GM12865 (cell line): ENCODE measurements at regions not wholly inside any gene's neighbourhood (a gene's known extent, or its start where the extent isn't known, plus 50 kb on each side); places are given as distances from the start of the nearest gene placed in this dataset.

Source experiments
- DNase-seq: peaks from one replicate; pipeline ENCODE4 v3.0.0; 2010; ENCODE audit warnings: low read depth
- H3K4me3 ChIP-seq: 2 replicates; pipeline ENCODE4 v1.5.1; 2011; ENCODE audit warnings: mild to moderate bottlenecking, low read depth, low read length, control low read depth
- TF ChIP-seq, protein P1 (sequence below): IDR thresholded peaks from 2 replicates; pipeline ENCODE4 v1.5.1; 2011; ENCODE audit warnings: low read length, control low read depth, low read depth, inconsistent platforms; ENCODE audit not compliant: insufficient read depth; ENCODE audit errors: missing control alignments

DNA sequence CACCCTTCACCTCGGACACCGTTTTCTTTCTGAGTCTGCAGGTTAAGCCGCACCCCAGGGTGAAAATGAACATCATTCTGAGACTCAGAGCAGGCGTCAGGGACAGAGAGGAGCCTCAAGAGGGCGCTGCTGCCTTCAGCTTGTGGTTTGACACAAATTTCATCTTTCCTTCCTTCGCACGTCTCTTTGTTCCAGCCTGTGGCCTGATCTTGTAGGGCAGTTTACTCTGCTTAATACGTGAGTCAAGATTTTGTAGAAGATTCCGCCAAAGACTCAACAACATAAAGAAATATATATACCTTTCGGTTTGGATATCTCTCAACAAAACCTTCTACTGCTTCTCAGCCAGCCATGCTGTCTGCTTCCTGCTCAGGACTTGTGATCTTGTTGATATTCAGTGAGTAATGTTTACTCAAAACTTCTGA lies 329.3 kb upstream of the OR4E1 start:
- peak; percentile 13 for DNase-seq
- no peak overlapping the region for H3K4me3 ChIP-seq
- TF ChIP-seq, protein P1, sequence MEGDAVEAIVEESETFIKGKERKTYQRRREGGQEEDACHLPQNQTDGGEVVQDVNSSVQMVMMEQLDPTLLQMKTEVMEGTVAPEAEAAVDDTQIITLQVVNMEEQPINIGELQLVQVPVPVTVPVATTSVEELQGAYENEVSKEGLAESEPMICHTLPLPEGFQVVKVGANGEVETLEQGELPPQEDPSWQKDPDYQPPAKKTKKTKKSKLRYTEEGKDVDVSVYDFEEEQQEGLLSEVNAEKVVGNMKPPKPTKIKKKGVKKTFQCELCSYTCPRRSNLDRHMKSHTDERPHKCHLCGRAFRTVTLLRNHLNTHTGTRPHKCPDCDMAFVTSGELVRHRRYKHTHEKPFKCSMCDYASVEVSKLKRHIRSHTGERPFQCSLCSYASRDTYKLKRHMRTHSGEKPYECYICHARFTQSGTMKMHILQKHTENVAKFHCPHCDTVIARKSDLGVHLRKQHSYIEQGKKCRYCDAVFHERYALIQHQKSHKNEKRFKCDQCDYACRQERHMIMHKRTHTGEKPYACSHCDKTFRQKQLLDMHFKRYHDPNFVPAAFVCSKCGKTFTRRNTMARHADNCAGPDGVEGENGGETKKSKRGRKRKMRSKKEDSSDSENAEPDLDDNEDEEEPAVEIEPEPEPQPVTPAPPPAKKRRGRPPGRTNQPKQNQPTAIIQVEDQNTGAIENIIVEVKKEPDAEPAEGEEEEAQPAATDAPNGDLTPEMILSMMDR = peak; percentile 60

DNA sequence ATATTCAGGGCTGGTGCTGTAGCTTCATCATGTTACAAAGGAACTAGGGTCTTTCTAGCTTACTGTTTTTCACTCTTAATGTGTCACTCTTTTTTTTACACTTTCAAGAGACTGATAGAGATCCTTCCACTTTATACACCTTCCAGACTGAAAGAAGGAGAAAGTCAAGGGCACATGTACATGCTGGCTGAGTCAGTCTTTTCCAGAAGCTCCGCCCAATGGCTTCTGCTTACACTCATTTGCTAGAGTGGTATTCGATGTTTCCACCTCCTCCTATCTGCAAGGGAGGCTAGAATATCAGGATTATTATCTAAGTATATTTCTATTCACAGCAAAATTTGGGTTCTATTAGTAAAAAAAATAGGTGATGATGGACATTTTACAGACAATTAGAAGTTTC lies 325.8 kb upstream of the OR4E1 start:
- H3K4me3 ChIP-seq = no peak overlapping the region
- TF ChIP-seq, protein P1 = no peak
- DNase-seq = no peak

DNA sequence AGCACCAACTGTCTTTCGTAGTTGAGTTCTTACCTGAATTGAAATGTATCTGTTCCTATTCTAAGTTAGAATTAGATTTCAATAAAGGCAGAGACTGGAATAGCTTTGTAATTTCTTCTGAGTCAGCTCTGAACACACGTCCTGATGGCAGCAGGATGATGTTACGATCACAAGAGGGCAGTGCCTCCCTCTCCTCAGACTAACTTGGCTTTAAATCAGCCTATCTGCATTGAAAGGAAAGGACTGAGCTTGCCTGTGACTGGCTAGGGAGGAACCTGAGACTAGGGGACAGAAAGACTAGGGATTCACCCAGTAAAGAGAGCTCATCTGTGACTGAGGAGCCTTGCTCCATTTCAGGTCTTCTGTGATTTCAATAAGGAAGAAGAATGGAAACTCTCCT lies 323.7 kb upstream of the OR4E1 start:
- TF ChIP-seq, protein P1 = peak; percentile 5
- DNase-seq = peak; percentile 26
- no peak overlapping the region for H3K4me3 ChIP-seq

DNA sequence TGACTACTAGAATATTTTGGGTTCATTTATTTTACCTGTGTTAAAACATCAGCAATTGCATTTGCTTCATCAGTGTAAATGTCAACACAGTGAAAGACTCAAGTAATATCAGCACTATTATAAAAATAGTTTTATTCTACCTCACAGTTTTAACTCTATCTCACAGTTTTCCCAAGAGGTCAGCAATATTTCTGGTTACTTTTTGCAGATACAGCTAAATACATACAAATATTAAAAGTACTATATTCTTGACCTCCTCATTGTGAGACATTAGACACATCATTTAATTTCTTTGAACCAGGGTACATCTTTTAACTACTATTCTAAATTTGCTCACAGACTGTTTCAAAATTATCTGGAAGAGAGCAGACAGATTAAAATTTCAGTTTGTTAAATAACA lies 321.7 kb upstream of the OR4E1 start:
- no peak for DNase-seq
- no peak overlapping the region for H3K4me3 ChIP-seq
- TF ChIP-seq, protein P1 = no peak

GRCh38 chr14:21993837-21994236 lies 320.2 kb upstream of the OR4E1 start:
- no peak overlapping the region for H3K4me3 ChIP-seq
- DNase-seq = no peak
- TF ChIP-seq, protein P1 = no peak

DNA sequence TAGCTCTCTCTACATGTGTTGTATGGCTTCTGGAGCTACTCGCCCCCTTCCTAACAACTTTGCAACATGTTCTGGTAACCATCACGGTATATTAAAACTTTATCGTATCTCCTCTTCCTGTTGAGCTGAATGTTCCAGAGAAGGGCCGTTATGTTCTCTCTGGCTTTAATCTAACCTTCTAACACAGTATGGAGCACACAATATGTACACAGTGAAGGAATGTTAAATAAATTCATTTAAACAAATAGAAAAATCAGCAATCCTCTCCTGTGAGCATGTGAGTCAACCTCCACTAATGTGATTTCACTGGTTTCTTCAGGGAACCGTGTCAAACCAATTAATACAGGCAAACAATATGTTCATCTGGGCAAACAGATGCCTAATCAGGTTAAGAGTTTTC lies 319.5 kb upstream of the OR4E1 start:
- no peak overlapping the region for H3K4me3 ChIP-seq
- TF ChIP-seq, protein P1 = no peak
- no peak for DNase-seq

DNA sequence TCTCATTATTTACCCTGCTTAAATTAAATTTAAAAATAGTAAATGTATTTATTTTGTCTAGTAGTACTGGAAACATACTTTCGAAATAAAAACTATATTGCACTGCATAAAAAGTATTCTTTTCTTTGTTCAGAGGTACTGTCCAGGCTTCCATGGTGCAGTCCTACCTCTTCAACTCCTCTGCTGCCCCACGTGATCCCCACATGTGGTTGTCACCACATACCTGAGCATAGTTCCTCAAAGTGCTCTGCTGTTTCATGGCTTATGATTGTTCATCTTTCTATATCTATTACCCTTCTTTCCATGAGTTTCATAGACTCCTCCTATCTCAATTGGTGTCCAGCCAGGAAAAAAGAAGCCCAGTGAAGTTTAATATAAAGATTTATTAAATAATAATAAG lies 317.5 kb upstream of the OR4E1 start:
- no peak for DNase-seq
- TF ChIP-seq, protein P1 = no peak
- no peak overlapping the region for H3K4me3 ChIP-seq
